CD4-positive, alpha-beta T cell (primary cell): ENCODE measurements at regions not wholly inside any gene's neighbourhood (a gene's known extent, or its start where the extent isn't known, plus 50 kb on each side); places are given as distances from the start of the nearest gene placed in this dataset.

Experiments used
- ATAC-seq: fragments of 200-7000 bp; cut with Tn5 transposase; one replicate; pipeline ENCODE4 v1.10.0; 2022; ENCODE audit warnings: mild to moderate bottlenecking; ENCODE audit not compliant: poor library complexity
- CTCF ChIA-PET: fragments of 350-600 bp; sonication (Branson Sonifier 250); formaldehyde crosslinking; loops from one replicate; lab custom pipeline; 2021; ENCODE audit warnings: antibody characterized with exemption, inconsistent platforms; lab: Charles Lee
- POLR2A ChIA-PET: fragments of 350-600 bp; sonication (Branson Sonifier 250); formaldehyde crosslinking; loops from one replicate; lab custom pipeline; 2021; ENCODE audit warnings: antibody characterized with exemption, inconsistent platforms; lab: Charles Lee
- DNase-seq, 14 experiments: peaks; one replicate each; pipeline ENCODE4 v3.0.0-alpha.2; 2013 to 2020; ENCODE audit warnings: mixed read lengths in 2 of 14
- H3K27ac ChIP-seq, 2 donors: one replicate each; pipeline versions ENCODE4 v1.5.1 to v1.7.0; 2013; ENCODE audit warnings: low read length in 2 of 2, low read depth in 1 of 2, mild to moderate bottlenecking in 1 of 2
- H3K27me3 ChIP-seq, 2 experiments: 1 replicate in 1 of 2; 2 replicates in 1 of 2; pipeline versions ENCODE4 v1.6.1 to v1.7.0; 2013; ENCODE audit warnings: low read length in 2 of 2, control low read depth in 1 of 2, mild to moderate bottlenecking in 1 of 2, moderate library complexity in 1 of 2; ENCODE audit not compliant: insufficient read depth in 2 of 2, control insufficient read depth in 1 of 2
- H3K36me3 ChIP-seq: one replicate; pipeline ENCODE4 v1.6.1; 2013; ENCODE audit warnings: low read length, control low read depth; ENCODE audit not compliant: insufficient read depth
- H3K4me1 ChIP-seq: one replicate; pipeline ENCODE4 v1.6.1; 2013; ENCODE audit warnings: low read length, control low read depth; ENCODE audit not compliant: insufficient read depth
- H3K4me3 ChIP-seq: one replicate; pipeline ENCODE4 v1.5.1; 2013; ENCODE audit warnings: mild to moderate bottlenecking, low read length, moderate library complexity
- H3K9me3 ChIP-seq, 2 experiments: 1 replicate in 1 of 2; 2 replicates in 1 of 2; pipeline versions ENCODE4 v1.6.1 to v1.7.0; 2013; ENCODE audit warnings: low read length in 2 of 2, mild to moderate bottlenecking in 2 of 2, control low read depth in 1 of 2, moderate library complexity in 1 of 2; ENCODE audit not compliant: control insufficient read depth in 1 of 2, insufficient read depth in 1 of 2
- H3K27ac Mint-ChIP-seq: one replicate; pipeline ENCODE4 v1.8.0; 2020; ENCODE audit warnings: mixed read lengths
- H3K27me3 Mint-ChIP-seq: one replicate; pipeline ENCODE4 v1.8.0; 2021; ENCODE audit warnings: mixed read lengths
- H3K36me3 Mint-ChIP-seq: one replicate; pipeline ENCODE4 v1.8.0; 2021; ENCODE audit warnings: low read depth, mixed read lengths
- H3K4me1 Mint-ChIP-seq: one replicate; pipeline ENCODE4 v1.8.0; 2021; ENCODE audit warnings: low read depth, mixed read lengths
- H3K4me3 Mint-ChIP-seq: one replicate; pipeline ENCODE4 v1.8.0; 2020; ENCODE audit warnings: mild to moderate bottlenecking, mixed read lengths
- H3K9me3 Mint-ChIP-seq: one replicate; pipeline ENCODE4 v1.8.0; 2020; ENCODE audit warnings: mixed read lengths
- intact Hi-C, 2 experiments: fragments of 100-400 bp; cut with DNase I in 1 of 2; cut with micrococcal nuclease in 1 of 2; formaldehyde crosslinking; loops; one replicate each; pipeline versions ENCODE4 v1.15.1 to v1.9.0; 2023 to 2025; cut with DNase I, micrococcal nuclease
- TF ChIP-seq, protein P1 (sequence below): fragments of 200-600 bp; IDR thresholded peaks from one replicate; pipeline ENCODE4 v1.8.0; 2022; ENCODE audit warnings: antibody characterized with exemption, mild to moderate bottlenecking

- Histone ChIP-seq H3K4me3 (no peak overlapping the region), H3K27ac (no peak overlapping the region), H3K36me3 (no peaks in the 10 kb centered on the region), H3K27me3 (no peaks in the 10 kb centered on the region), H3K4me1 (no peaks in the 10 kb centered on the region), H3K9me3 (peaks cover 0 to 4% of the 10 kb centered on the region in 2 experiments)
- intact Hi-C loops: no loop called here
- Mint-ChIP-seq H3K9me3 (no peaks in the 10 kb centered on the region), H3K4me1 (no peaks in the 10 kb centered on the region), H3K27ac (no peak overlapping the region), H3K27me3 (no peaks in the 10 kb centered on the region), H3K36me3 (no peaks in the 10 kb centered on the region), H3K4me3 (no peak overlapping the region)
- CTCF ChIA-PET: no interaction called here
- ATAC-seq: no peak
- DNase-seq: no peak
- POLR2A ChIA-PET: no interaction called here
- TF ChIP-seq, protein P1, sequence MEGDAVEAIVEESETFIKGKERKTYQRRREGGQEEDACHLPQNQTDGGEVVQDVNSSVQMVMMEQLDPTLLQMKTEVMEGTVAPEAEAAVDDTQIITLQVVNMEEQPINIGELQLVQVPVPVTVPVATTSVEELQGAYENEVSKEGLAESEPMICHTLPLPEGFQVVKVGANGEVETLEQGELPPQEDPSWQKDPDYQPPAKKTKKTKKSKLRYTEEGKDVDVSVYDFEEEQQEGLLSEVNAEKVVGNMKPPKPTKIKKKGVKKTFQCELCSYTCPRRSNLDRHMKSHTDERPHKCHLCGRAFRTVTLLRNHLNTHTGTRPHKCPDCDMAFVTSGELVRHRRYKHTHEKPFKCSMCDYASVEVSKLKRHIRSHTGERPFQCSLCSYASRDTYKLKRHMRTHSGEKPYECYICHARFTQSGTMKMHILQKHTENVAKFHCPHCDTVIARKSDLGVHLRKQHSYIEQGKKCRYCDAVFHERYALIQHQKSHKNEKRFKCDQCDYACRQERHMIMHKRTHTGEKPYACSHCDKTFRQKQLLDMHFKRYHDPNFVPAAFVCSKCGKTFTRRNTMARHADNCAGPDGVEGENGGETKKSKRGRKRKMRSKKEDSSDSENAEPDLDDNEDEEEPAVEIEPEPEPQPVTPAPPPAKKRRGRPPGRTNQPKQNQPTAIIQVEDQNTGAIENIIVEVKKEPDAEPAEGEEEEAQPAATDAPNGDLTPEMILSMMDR: no peak
These were observed 114.5 kb upstream of the ARPP21 start for GRCh38 chr3:35524856-35525255.

- H3K27ac ChIP-seq: no peak overlapping the region
- no peak overlapping the region for H3K4me3 ChIP-seq
- TF ChIP-seq, protein P1: no peak
- no peaks in the 10 kb centered on the region for H3K27me3 ChIP-seq
- DNase-seq (no peak), ATAC-seq (no peak)
- H3K9me3 ChIP-seq: no peaks in the 10 kb centered on the region
- no peak overlapping the region for H3K4me3 Mint-ChIP-seq
- CTCF ChIA-PET: no interaction called here
- no peaks in the 10 kb centered on the region for H3K4me1 ChIP-seq
- no peaks in the 10 kb centered on the region for H3K36me3 ChIP-seq
- intact Hi-C loops: no loop called here
- no peaks in the 10 kb centered on the region for H3K36me3 Mint-ChIP-seq
- H3K27ac Mint-ChIP-seq: no peak overlapping the region
- no peaks in the 10 kb centered on the region for H3K27me3 Mint-ChIP-seq
- POLR2A ChIA-PET: no interaction called here
- H3K9me3 Mint-ChIP-seq: no peaks in the 10 kb centered on the region
- H3K4me1 Mint-ChIP-seq: no peaks in the 10 kb centered on the region
These were observed 110.6 kb upstream of the ARPP21 start for GRCh38 chr3:35528728-35529127.

DNA sequence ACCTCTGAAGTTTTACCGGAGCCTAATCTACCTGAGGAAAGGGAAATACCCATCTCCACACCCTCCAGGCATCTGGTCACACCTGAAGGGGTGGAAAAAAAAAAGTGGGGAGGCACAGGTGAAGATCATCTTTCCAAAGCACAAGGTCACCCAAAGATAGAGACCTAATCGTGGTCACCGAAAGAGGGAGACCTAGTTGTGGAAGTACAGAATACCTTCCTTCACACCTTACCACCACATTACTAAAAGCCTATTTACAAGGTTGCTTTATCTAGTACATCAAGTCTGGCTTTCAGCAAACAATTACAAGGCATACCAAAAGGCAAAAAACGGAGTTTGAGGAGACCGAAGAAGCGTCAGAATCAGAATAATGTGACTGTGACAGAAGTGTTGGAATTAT is 110.0 kb upstream of the ARPP21 start:
- Mint-ChIP-seq H3K36me3 (no peaks in the 10 kb centered on the region), H3K27ac (no peak overlapping the region), H3K27me3 (no peaks in the 10 kb centered on the region), H3K4me3 (no peak overlapping the region), H3K9me3 (no peaks in the 10 kb centered on the region), H3K4me1 (no peaks in the 10 kb centered on the region)
- no peak overlapping the region for H3K27ac ChIP-seq
- H3K4me1 ChIP-seq: no peaks in the 10 kb centered on the region
- POLR2A ChIA-PET: no interaction called here
- TF ChIP-seq, protein P1: no peak
- no peaks in the 10 kb centered on the region for H3K9me3 ChIP-seq
- ATAC-seq: no peak
- DNase-seq: no peak
- intact Hi-C loops: no loop called here
- no peak overlapping the region for H3K4me3 ChIP-seq
- H3K27me3 ChIP-seq: no peaks in the 10 kb centered on the region
- H3K36me3 ChIP-seq: no peaks in the 10 kb centered on the region
- CTCF ChIA-PET: no interaction called here
